ENCODE measurements at regions not wholly inside any gene's neighbourhood (a gene's known extent, or its start where the extent isn't known, plus 50 kb on each side); places are given as distances from the start of the nearest gene placed in this dataset.

- Mint-ChIP-seq H3K4me3 (ENCODE audit: unreplicated experiment) (no peak overlapping the region), H3K9me3 (ENCODE audit: unreplicated experiment) (peaks cover 3% of the 10 kb centered on the region), H3K27me3 (ENCODE audit: low read depth, unreplicated experiment) (no peaks in the 10 kb centered on the region), H3K4me1 (ENCODE audit: low read depth, unreplicated experiment) (peaks cover 7% of the 10 kb centered on the region), H3K36me3 (ENCODE audit: low read depth, unreplicated experiment) (no peaks in the 10 kb centered on the region), H3K27ac (ENCODE audit: unreplicated experiment) (no peak overlapping the region)
- no peak overlapping the region for H3K9ac ChIP-seq (ENCODE audit: low read length)
- no peaks in the 10 kb centered on the region for H3K79me2 ChIP-seq (ENCODE audit: insufficient read depth, low read length)
- H3K27me3 ChIP-seq (ENCODE audit: insufficient read depth, low read length), result no peaks in the 10 kb centered on the region
- H3K4me3 ChIP-seq (ENCODE audit: insufficient read depth, low read depth, low read length), result no peak overlapping the region
- no peaks in the 10 kb centered on the region for H4K20me1 ChIP-seq (ENCODE audit: insufficient read depth, low read length)
- no peak overlapping the region for H3K27ac ChIP-seq (ENCODE audit: low read depth, low read length)
- H3K4me1 ChIP-seq (ENCODE audit: insufficient read depth, low read length), result peaks cover 11% of the 10 kb centered on the region
- FAIRE-seq, result no peak
- no peaks in the 10 kb centered on the region for H3K9me3 ChIP-seq (ENCODE audit: insufficient read depth, low read depth, low read length)
- H3K4me2 ChIP-seq (ENCODE audit: low read length), result no peak overlapping the region
- no peak overlapping the region for H2AFZ ChIP-seq (ENCODE audit: low read depth, low read length)
- no peaks in the 10 kb centered on the region for H3K36me3 ChIP-seq (ENCODE audit: insufficient read depth, low read length)
- TF ChIP-seq CTCF (IDR thresholded peaks at IDR 0.05; ENCODE audit: insufficient read depth, low read depth, low read length), result no peak
- TF ChIP-seq EZH2 (IDR thresholded peaks at IDR 0.05; ENCODE audit: insufficient read depth, low read length), result no peak
- DNase-seq (ENCODE audit: low read depth), result no peak
These were observed 111.3 kb downstream of the ADSS2 start for GRCh38 chr1:244340396-244340795.

- Mint-ChIP-seq H3K9me3 (ENCODE audit: unreplicated experiment) (peaks cover 3% of the 10 kb centered on the region), H3K27me3 (ENCODE audit: low read depth, unreplicated experiment) (no peaks in the 10 kb centered on the region), H3K27ac (ENCODE audit: unreplicated experiment) (peak overlapping the region; percentile 70), H3K4me1 (ENCODE audit: low read depth, unreplicated experiment) (peaks cover 7% of the 10 kb centered on the region), H3K36me3 (ENCODE audit: low read depth, unreplicated experiment) (no peaks in the 10 kb centered on the region), H3K4me3 (ENCODE audit: unreplicated experiment) (no peak overlapping the region)
- Histone ChIP-seq H3K9ac (ENCODE audit: low read length) (peak overlapping the region; percentile 21), H3K4me2 (ENCODE audit: low read length) (peak overlapping the region; percentile 71), H3K27me3 (ENCODE audit: insufficient read depth, low read length) (no peaks in the 10 kb centered on the region), H3K27ac (ENCODE audit: low read depth, low read length) (no peak overlapping the region), H3K36me3 (ENCODE audit: insufficient read depth, low read length) (no peaks in the 10 kb centered on the region), H4K20me1 (ENCODE audit: insufficient read depth, low read length) (no peaks in the 10 kb centered on the region), H3K4me3 (ENCODE audit: insufficient read depth, low read depth, low read length) (peak overlapping the region; percentile 26), H2AFZ (ENCODE audit: low read depth, low read length) (peak overlapping the region; percentile 71), H3K4me1 (ENCODE audit: insufficient read depth, low read length) (peaks cover 11% of the 10 kb centered on the region), H3K79me2 (ENCODE audit: insufficient read depth, low read length) (no peaks in the 10 kb centered on the region), H3K9me3 (ENCODE audit: insufficient read depth, low read depth, low read length) (no peaks in the 10 kb centered on the region)
- TF ChIP-seq CTCF (IDR thresholded peaks at IDR 0.05; ENCODE audit: insufficient read depth, low read depth, low read length), result no peak
- TF ChIP-seq EZH2 (IDR thresholded peaks at IDR 0.05; ENCODE audit: insufficient read depth, low read length), result no peak
- DNase-seq (ENCODE audit: low read depth) (peak; percentile 49), FAIRE-seq (no peak)
These were observed 110.0 kb downstream of the ADSS2 start for GRCh38 chr1:244341455-244342450.

- Mint-ChIP-seq H3K27ac (ENCODE audit: unreplicated experiment) (peak overlapping the region; percentile 7), H3K4me1 (ENCODE audit: low read depth, unreplicated experiment) (peaks cover 11% of the 10 kb centered on the region), H3K36me3 (ENCODE audit: low read depth, unreplicated experiment) (no peaks in the 10 kb centered on the region), H3K27me3 (ENCODE audit: low read depth, unreplicated experiment) (no peaks in the 10 kb centered on the region), H3K9me3 (ENCODE audit: unreplicated experiment) (peaks cover 3% of the 10 kb centered on the region), H3K4me3 (ENCODE audit: unreplicated experiment) (no peak overlapping the region)
- H4K20me1 ChIP-seq (ENCODE audit: insufficient read depth, low read length), result no peaks in the 10 kb centered on the region
- H3K4me3 ChIP-seq (ENCODE audit: insufficient read depth, low read depth, low read length), result no peak overlapping the region
- FAIRE-seq (no peak), DNase-seq (ENCODE audit: low read depth) (no peak)
- no peaks in the 10 kb centered on the region for H3K36me3 ChIP-seq (ENCODE audit: insufficient read depth, low read length)
- TF ChIP-seq CTCF (IDR thresholded peaks at IDR 0.05; ENCODE audit: insufficient read depth, low read depth, low read length), result no peak
- no peak for TF ChIP-seq EZH2 (IDR thresholded peaks at IDR 0.05; ENCODE audit: insufficient read depth, low read length)
- no peaks in the 10 kb centered on the region for H3K79me2 ChIP-seq (ENCODE audit: insufficient read depth, low read length)
- H3K9ac ChIP-seq (ENCODE audit: low read length), result no peak overlapping the region
- H3K9me3 ChIP-seq (ENCODE audit: insufficient read depth, low read depth, low read length), result no peaks in the 10 kb centered on the region
- H2AFZ ChIP-seq (ENCODE audit: low read depth, low read length), result no peak overlapping the region
- no peak overlapping the region for H3K27ac ChIP-seq (ENCODE audit: low read depth, low read length)
- no peaks in the 10 kb centered on the region for H3K27me3 ChIP-seq (ENCODE audit: insufficient read depth, low read length)
- no peak overlapping the region for H3K4me2 ChIP-seq (ENCODE audit: low read length)
- peaks cover 16% of the 10 kb centered on the region for H3K4me1 ChIP-seq (ENCODE audit: insufficient read depth, low read length)
These were observed 107.7 kb downstream of the ADSS2 start for GRCh38 chr1:244344001-244344400.
